ENCODE measurements at regions not wholly inside any gene's neighbourhood (a gene's known extent, or its start where the extent isn't known, plus 50 kb on each side); places are given as distances from the start of the nearest gene placed in this dataset.

GRCh38 chr4:96149894-96150293 is 310.0 kb downstream of the PDHA2 start (continued):
- TF ChIP-seq HSF1 (IDR thresholded peaks at IDR 0.05; ENCODE audit: low read depth, low read length): no peak
- no peak for TF ChIP-seq EP300 (IDR thresholded peaks at IDR 0.05; ENCODE audit: borderline replicate concordance in 1 of 2, control insufficient read depth in 1 of 2, low read depth in 2 of 2, low read length in 2 of 2)

- no peaks in the 10 kb centered on the region for H3K79me2 ChIP-seq (ENCODE audit: control insufficient read depth, insufficient read depth, low read length)
- no peaks in the 10 kb centered on the region for H3K27me3 ChIP-seq (replicated peaks in 1 of 2; ENCODE audit: control insufficient read depth in 2 of 2, insufficient read depth in 2 of 2, low read length in 1 of 2)
- ATAC-seq: no peak
- no peak for DNase-seq (ENCODE audit: low read depth, low spot score)
- H4K20me1 ChIP-seq (ENCODE audit: control insufficient read depth, insufficient read depth): no peaks in the 10 kb centered on the region
- FAIRE-seq: no peak
- in situ Hi-C loops (cut with MboI): no loop called here
- no peaks in the 10 kb centered on the region for H3K9me3 ChIP-seq (replicated peaks; ENCODE audit: control insufficient read depth, insufficient read depth, low read length)
- H3K36me3 ChIP-seq (ENCODE audit: control insufficient read depth in 2 of 2, insufficient read depth in 2 of 2, low read length in 1 of 2): no peaks in the 10 kb centered on the region
- SMC1A ChIA-PET (ENCODE audit: uncharacterized antibody, unreplicated experiment): interaction anchor here (1.3 kb wide), 1 partner anchor 11 kb away, joined by 4 read pairs; no protein-coding TSS in a partner anchor
- intact Hi-C loops (cut with micrococcal nuclease; ENCODE audit: unreplicated experiment): no loop called here
- CTCF ChIA-PET: interaction anchor here (1.1 kb wide), 1 partner anchor 20 kb away, joined by 3 read pairs; no protein-coding TSS in a partner anchor
- H2AFZ ChIP-seq (ENCODE audit: control insufficient read depth, low read depth, low read length): no peak overlapping the region
- no peak overlapping the region for H3K4me2 ChIP-seq (ENCODE audit: control insufficient read depth, insufficient read depth)
- POLR2A ChIA-PET: no interaction called here
- 25% methylated on average over 2 of the region's 2 CpGs for WGBS (ENCODE audit: insufficient coverage, insufficient replicate concordance, low lambda C conversion rate, missing lambda C conversion rate)
- H3K4me1 ChIP-seq (ENCODE audit: control insufficient read depth, insufficient read depth, low read length): no peaks in the 10 kb centered on the region
- TF ChIP-seq BRCA1 (IDR thresholded peaks at IDR 0.05; ENCODE audit: low read depth, low read length) (no peak), CHD4 (IDR thresholded peaks at IDR 0.05) (no peak), RELB (IDR thresholded peaks at IDR 0.05; ENCODE audit: low read depth) (no peak), CBX3 (IDR thresholded peaks at IDR 0.05; ENCODE audit: borderline replicate concordance, low read depth) (no peak), ZNF622 (IDR thresholded peaks at IDR 0.05) (no peak)
- H3K9ac ChIP-seq (ENCODE audit: control insufficient read depth, insufficient read depth, low read length): no peak overlapping the region
- no TSS peak for BruUV-seq (replicated peaks)
- no peak overlapping the region for H3K27ac ChIP-seq (ENCODE audit: control insufficient read depth, insufficient read depth)
- RAD21 ChIA-PET (ENCODE audit: unreplicated experiment): no interaction called here
- no peak overlapping the region for H3K4me3 ChIP-seq
Observed at GRCh38 chr4:96150466-96150865, 310.6 kb downstream of the PDHA2 start.

All from GM12878 (cell line).